ENCODE measurements at regions not wholly inside any gene's neighbourhood (a gene's known extent, or its start where the extent isn't known, plus 50 kb on each side); places are given as distances from the start of the nearest gene placed in this dataset.

GRCh38 chr18:1090758-1091157 is 186.1 kb downstream of the ADCYAP1 start:
- no peak for TF ChIP-seq ATF3 (CRISPR knock-in tag; conservative IDR thresholded peaks at IDR 0.05)
- no peak for TF ChIP-seq NR2C2 (CRISPR knock-in tag; IDR thresholded peaks at IDR 0.05)
- no peak for TF ChIP-seq MAX (CRISPR knock-in tag; IDR thresholded peaks at IDR 0.05)
- TF ChIP-seq CTCF (IDR thresholded peaks at IDR 0.05): no peak
- TF ChIP-seq ATF6 (CRISPR knock-in tag; IDR thresholded peaks at IDR 0.05): no peak
- no peak for TF ChIP-seq ARID4B (CRISPR knock-in tag; IDR thresholded peaks at IDR 0.05; ENCODE audit: borderline replicate concordance)
- no peak for TF ChIP-seq ESRRA (CRISPR knock-in tag; IDR thresholded peaks at IDR 0.05; ENCODE audit: borderline replicate concordance)
- TF ChIP-seq JUN (CRISPR knock-in tag; IDR thresholded peaks at IDR 0.05): no peak
- TF ChIP-seq PREB (CRISPR knock-in tag; IDR thresholded peaks at IDR 0.05; ENCODE audit: borderline replicate concordance): no peak
- TF ChIP-seq FOXJ3 (CRISPR knock-in tag; IDR thresholded peaks at IDR 0.05; ENCODE audit: borderline replicate concordance): no peak
- TF ChIP-seq ZNF232 (CRISPR knock-in tag; IDR thresholded peaks at IDR 0.05): no peak
- TF ChIP-seq SP1 (CRISPR knock-in tag; conservative IDR thresholded peaks at IDR 0.05): no peak
- no peak for TF ChIP-seq TEAD4 (CRISPR knock-in tag; IDR thresholded peaks at IDR 0.05)
- no peak for TF ChIP-seq NFE2L1 (CRISPR knock-in tag; IDR thresholded peaks at IDR 0.05)

Measured in WTC11 (cell line).